ENCODE measurements at regions not wholly inside any gene's neighbourhood (a gene's known extent, or its start where the extent isn't known, plus 50 kb on each side); places are given as distances from the start of the nearest gene placed in this dataset.

- no peaks in the 10 kb centered on the region; the same call in 1 of the 2 replicates for H3K79me1 ChIP-seq (ENCODE audit: low read depth, low read length)
- no peaks in the 10 kb centered on the region for H3K4me1 ChIP-seq (replicated peaks in 1 of 4; ENCODE audit: control insufficient read depth in 3 of 4, insufficient read depth in 4 of 4, low read length in 3 of 4)
- TF ChIP-seq SAP30 (IDR thresholded peaks at IDR 0.05; ENCODE audit: insufficient read depth, insufficient replicate concordance, low read length) = no peak
- TF ChIP-seq ATF3 (IDR thresholded peaks at IDR 0.05; ENCODE audit: insufficient read depth, low read depth, low read length) = no peak
- no peak for TF ChIP-seq KDM5A (IDR thresholded peaks at IDR 0.05; ENCODE audit: low read length)
- no peak for TF ChIP-seq TEAD4 (IDR thresholded peaks at IDR 0.05; ENCODE audit: low read depth, low read length)
- no peak for TF ChIP-seq POU5F1 (IDR thresholded peaks at IDR 0.05; ENCODE audit: low read depth, low read length)
- no peak for TF ChIP-seq GTF2F1 (IDR thresholded peaks at IDR 0.05; ENCODE audit: borderline replicate concordance, low read depth, low read length)
- TF ChIP-seq RNF2 (IDR thresholded peaks at IDR 0.05; ENCODE audit: borderline replicate concordance, low read depth, low read length, missing control alignments, poor library complexity, severe bottlenecking) = no peak
- TF ChIP-seq SP2 (IDR thresholded peaks at IDR 0.05; ENCODE audit: low read length) = no peak
- no peak for TF ChIP-seq CHD2 (IDR thresholded peaks at IDR 0.05; ENCODE audit: low read length)
- no peak for TF ChIP-seq CBX5 (IDR thresholded peaks at IDR 0.05; ENCODE audit: low read depth, low read length)
- no peak for TF ChIP-seq CEBPB (IDR thresholded peaks at IDR 0.05; ENCODE audit: low read depth, low read length)
- no peak for TF ChIP-seq BCL11A (IDR thresholded peaks at IDR 0.05; ENCODE audit: low read depth in 2 of 2, low read length in 2 of 2)
- TF ChIP-seq EP300 (IDR thresholded peaks at IDR 0.05; ENCODE audit: borderline replicate concordance in 1 of 2, low read depth in 2 of 2, low read length in 2 of 2) = no peak
- TF ChIP-seq RFX5 (IDR thresholded peaks at IDR 0.05; ENCODE audit: borderline replicate concordance, low read depth, low read length) = no peak
- no peak overlapping the region for H3K9ac ChIP-seq (replicated peaks in 1 of 4; ENCODE audit: extremely low read depth in 1 of 4, low read depth in 3 of 4, low read length in 3 of 4)
- H3K4me3 ChIP-seq (ENCODE audit: extremely low read depth in 1 of 4, insufficient read depth in 2 of 4, low read depth in 3 of 4, low read length in 4 of 4) = no peak overlapping the region
- no peak overlapping the region for H4K5ac ChIP-seq (ENCODE audit: insufficient read length, low read depth, low read length)
- no peaks in the 10 kb centered on the region for H3K9me3 ChIP-seq (ENCODE audit: insufficient read depth in 2 of 2, low read depth in 1 of 2, low read length in 1 of 2)
- CTCF ChIA-PET (ENCODE audit: partially characterized antibody) = interaction anchor here (0.8 to 1.7 kb wide), 2 partner anchors 37 to 404 kb away, joined by 3 to 9 read pairs; no protein-coding TSS in a partner anchor
- FAIRE-seq (no peak), DNase-seq (ENCODE audit: low read depth in 1 of 2, low spot score in 2 of 2) (no peak)
- no peak overlapping the region for H2BK5ac ChIP-seq (ENCODE audit: low read depth, low read length)
- no peak overlapping the region for H3K14ac ChIP-seq (ENCODE audit: insufficient read length)
- H2AFZ ChIP-seq (ENCODE audit: low read length) = no peak overlapping the region
- H2BK12ac ChIP-seq (ENCODE audit: low read depth, low read length) = no peak overlapping the region
- H3K27ac ChIP-seq (ENCODE audit: low read depth, low read length) = no peak overlapping the region
- H3K23me2 ChIP-seq (ENCODE audit: low read depth, low read length) = no peaks in the 10 kb centered on the region
- no peak overlapping the region for H3K18ac ChIP-seq (ENCODE audit: extremely low read depth, low read length)
- H3K79me2 ChIP-seq (ENCODE audit: control insufficient read depth in 1 of 2, insufficient read depth in 2 of 2, low read length in 2 of 2) = no peaks in the 10 kb centered on the region
- no peak overlapping the region for H2BK120ac ChIP-seq (replicated peaks; ENCODE audit: low read depth, low read length)
- H4K20me1 ChIP-seq (replicated peaks in 1 of 2; ENCODE audit: control insufficient read depth in 1 of 2, insufficient read depth in 2 of 2, low read length in 2 of 2) = no peaks in the 10 kb centered on the region
- no peak overlapping the region for H4K91ac ChIP-seq (replicated peaks; ENCODE audit: insufficient read length, low read length)
- POLR2A ChIA-PET (ENCODE audit: partially characterized antibody) = no interaction called here
- H3K56ac ChIP-seq (replicated peaks; ENCODE audit: insufficient read length, low read depth, low read length) = no peak overlapping the region
- no peaks in the 10 kb centered on the region; a peak in 1 of 7 replicates for H3K27me3 ChIP-seq (replicated peaks in 1 of 4; ENCODE audit: control insufficient read depth in 3 of 4, extremely low read depth in 1 of 4, insufficient read depth in 3 of 4, low read length in 3 of 4)
- H2BK15ac ChIP-seq (ENCODE audit: low read length) = no peak overlapping the region
- H3K4ac ChIP-seq (replicated peaks; ENCODE audit: insufficient read length, low read depth, low read length) = no peak overlapping the region
- WGBS, 2 experiments (ENCODE audit: extremely low coverage in 1 of 2, insufficient coverage in 1 of 2, insufficient read length in 1 of 2, insufficient replicate concordance in 2 of 2, low coverage in 1 of 2, low lambda C conversion rate in 2 of 2, missing lambda C conversion rate in 1 of 2) = 78% methylated on average over 1 of the region's 1 CpG; no CpG with 5 or more reads in 1 of the 2 experiments
- H3K4me2 ChIP-seq (ENCODE audit: insufficient read depth in 1 of 2, low read depth in 2 of 2, low read length in 2 of 2) = no peak overlapping the region
- no peak overlapping the region for H2BK20ac ChIP-seq (ENCODE audit: low read length)
- no peaks in the 10 kb centered on the region for H3K36me3 ChIP-seq (ENCODE audit: control insufficient read depth in 2 of 4, insufficient read depth in 4 of 4, low read length in 3 of 4)
- no peak overlapping the region for H2AK5ac ChIP-seq (ENCODE audit: low read depth, low read length)
- H3K23ac ChIP-seq (ENCODE audit: insufficient read length) = no peak overlapping the region
- H4K8ac ChIP-seq (ENCODE audit: extremely low read depth, insufficient read depth, low read length) = no peak overlapping the region
These were observed 126.4 kb upstream of the C1orf21 start for GRCh38 chr1:184260382-184260781.
